Gastroesophageal sphincter (tissue), 4 donors: ENCODE measurements at regions not wholly inside any gene's neighbourhood (a gene's known extent, or its start where the extent isn't known, plus 50 kb on each side); places are given as distances from the start of the nearest gene placed in this dataset.

Experiments used
- ATAC-seq: fragments of 150-250 bp; one replicate; pipeline ENCODE4 v1.9.1; 2016; ENCODE audit warnings: mild to moderate bottlenecking, moderate library complexity
- H3K27ac ChIP-seq, 4 donors: fragments of 200-600 bp; sonication (generic) in 3 of 4; 1 replicate in 3 of 4; 2 replicates in 1 of 4; pipeline ENCODE4 v1.5.1; 2016 to 2019
- H3K27me3 ChIP-seq: fragments of 200-600 bp; sonication (generic); one replicate; pipeline ENCODE4 v1.5.1; 2019
- H3K36me3 ChIP-seq, 2 donors: fragments of 200-600 bp; sonication (generic); one replicate each; pipeline ENCODE4 v1.5.1; 2019; ENCODE audit warnings: control low read depth in 1 of 2
- H3K4me1 ChIP-seq, 3 donors: fragments of 200-600 bp; sonication (generic); 1 replicate in 2 of 3; 2 replicates in 1 of 3; pipeline ENCODE4 v1.5.1; 2016 to 2019; ENCODE audit warnings: control low read depth in 2 of 3
- H3K4me3 ChIP-seq, 2 donors: fragments of 200-600 bp; sonication (generic); one replicate each; pipeline ENCODE4 v1.5.1; 2019; ENCODE audit warnings: mild to moderate bottlenecking in 1 of 2, moderate library complexity in 1 of 2
- H3K9me3 ChIP-seq, 3 donors: fragments of 200-600 bp; sonication (generic); one replicate each; pipeline ENCODE4 v1.5.1; 2017 to 2019; ENCODE audit warnings: control low read depth in 2 of 3
- CTCF ChIP-seq, 4 experiments: fragments of 200-600 bp in 2 of 4; fragments of 450-650 bp in 2 of 4; sonication (generic) in 1 of 4; IDR thresholded peaks; one replicate each; pipeline ENCODE4 v1.5.1; 2017 to 2019; ENCODE audit warnings: antibody characterized with exemption in 4 of 4, mild to moderate bottlenecking in 2 of 4, moderate library complexity in 2 of 4
- EP300 ChIP-seq: sonication (generic); formaldehyde crosslinking; IDR thresholded peaks from one replicate; pipeline ENCODE4 v1.6.1; 2017; ENCODE audit warnings: antibody characterized with exemption, mild to moderate bottlenecking
- POLR2A ChIP-seq, 2 donors: fragments of 450-650 bp; IDR thresholded peaks; one replicate each; pipeline ENCODE4 v1.6.1; 2017; ENCODE audit warnings: antibody characterized with exemption in 2 of 2, mild to moderate bottlenecking in 2 of 2, moderate library complexity in 1 of 2
- POLR2AphosphoS5 ChIP-seq: sonication (generic); formaldehyde crosslinking; IDR thresholded peaks from one replicate; pipeline ENCODE4 v1.6.1; 2017; ENCODE audit warnings: antibody characterized with exemption
- WGBS, 2 donors: methylation state at CpG; one replicate each; pipeline ENCODE4 v1.1.5; 2018; ENCODE audit warnings: low coverage in 1 of 2; 5-methylcytosine and 5-hydroxymethylcytosine counted together

DNA sequence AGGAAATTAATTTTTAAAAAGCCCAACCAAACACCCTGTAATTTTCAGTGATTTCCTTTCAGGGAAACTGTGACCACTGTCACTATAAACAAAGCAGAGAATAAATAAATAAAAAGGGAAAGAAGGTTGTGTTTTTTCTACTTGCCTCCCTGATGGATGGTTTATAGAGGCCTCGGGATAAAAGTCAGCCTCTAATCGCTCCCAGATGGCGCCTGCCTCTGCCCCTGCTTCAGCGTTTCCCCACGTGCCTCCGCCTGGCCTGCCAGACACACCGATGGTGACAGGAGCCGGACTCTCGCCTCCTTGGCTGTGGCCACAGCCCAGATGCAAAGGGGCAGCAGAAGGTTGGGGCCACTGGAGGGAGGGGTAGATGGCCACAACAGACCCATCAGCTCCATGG is 327.7 kb downstream of the CDC5L start:
- TF ChIP-seq CTCF (IDR thresholded peaks at IDR 0.05) (no peak), EP300 (no peak), POLR2A (IDR thresholded peaks at IDR 0.05) (no peak), POLR2AphosphoS5 (no peak)
- WGBS, 2 donors: 47% methylated on average over 9 of the region's 9 CpGs; no CpG with 5 or more reads in 1 of the 2 donors
- ATAC-seq: no peak

DNA sequence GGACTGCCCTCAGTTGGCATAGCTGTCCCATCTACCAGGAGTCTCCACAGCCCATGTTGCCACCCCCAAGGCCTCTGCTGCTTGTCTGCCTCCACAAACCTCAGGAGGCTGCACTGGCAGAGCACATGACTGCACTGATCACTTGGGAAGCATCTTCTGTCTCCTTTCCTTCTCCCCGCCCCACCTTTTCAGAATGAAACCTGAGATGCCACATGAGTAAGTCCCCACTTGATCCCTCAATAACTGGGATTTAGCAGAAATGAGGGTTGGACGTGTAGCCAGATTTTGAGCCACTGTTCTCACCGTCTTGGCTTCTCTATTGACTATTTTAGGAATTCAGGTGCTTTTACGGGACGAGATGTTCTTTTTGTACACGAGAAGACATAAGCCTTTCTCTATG is 328.4 kb downstream of the CDC5L start:
- no peaks in the 10 kb centered on the region for H3K4me1 ChIP-seq
- no peak overlapping the region for H3K4me3 ChIP-seq
- no peak for TF ChIP-seq POLR2AphosphoS5
- TF ChIP-seq CTCF (IDR thresholded peaks at IDR 0.05): no peak
- TF ChIP-seq POLR2A (IDR thresholded peaks at IDR 0.05): no peak
- TF ChIP-seq EP300: no peak
- H3K27me3 ChIP-seq: no peaks in the 10 kb centered on the region
- no peak overlapping the region for H3K27ac ChIP-seq
- no peaks in the 10 kb centered on the region for H3K9me3 ChIP-seq
- 90% methylated on average over 5 of the region's 6 CpGs for WGBS, 2 donors
- no peak for ATAC-seq
- H3K36me3 ChIP-seq: no peaks in the 10 kb centered on the region

More for the DNA sequence above, 327.7 kb downstream of the CDC5L start:
- H3K27ac ChIP-seq: no peak overlapping the region
- H3K4me1 ChIP-seq: no peaks in the 10 kb centered on the region
- H3K36me3 ChIP-seq: no peaks in the 10 kb centered on the region
- no peak overlapping the region for H3K4me3 ChIP-seq
- H3K9me3 ChIP-seq: no peaks in the 10 kb centered on the region
- H3K27me3 ChIP-seq: no peaks in the 10 kb centered on the region

GRCh38 chr6:44717431-44717830 is 329.9 kb downstream of the CDC5L start:
- H3K27me3 ChIP-seq: no peaks in the 10 kb centered on the region
- no peak for ATAC-seq
- WGBS, 2 donors: 87 to 96% methylated on average over 2 of the region's 2 CpGs
- no peaks in the 10 kb centered on the region for H3K4me1 ChIP-seq
- H3K36me3 ChIP-seq: no peaks in the 10 kb centered on the region
- no peaks in the 10 kb centered on the region for H3K9me3 ChIP-seq
- no peak overlapping the region for H3K27ac ChIP-seq
- TF ChIP-seq POLR2A (IDR thresholded peaks at IDR 0.05) (no peak), EP300 (no peak), POLR2AphosphoS5 (no peak), CTCF (IDR thresholded peaks at IDR 0.05) (no peak)
- no peak overlapping the region for H3K4me3 ChIP-seq

GRCh38 chr6:44721954-44722578 is 334.6 kb downstream of the CDC5L start:
- 86 to 100% methylated on average over 2 of the region's 2 CpGs for WGBS, 2 donors
- no peak overlapping the region for H3K4me3 ChIP-seq
- no peaks in the 10 kb centered on the region for H3K36me3 ChIP-seq
- H3K9me3 ChIP-seq: no peaks in the 10 kb centered on the region
- TF ChIP-seq EP300 (no peak), POLR2AphosphoS5 (no peak), CTCF (IDR thresholded peaks at IDR 0.05) (no peak), POLR2A (IDR thresholded peaks at IDR 0.05) (no peak)
- no peak for ATAC-seq
- H3K27me3 ChIP-seq: no peaks in the 10 kb centered on the region
- no peaks in the 10 kb centered on the region for H3K4me1 ChIP-seq
- no peak overlapping the region for H3K27ac ChIP-seq

GRCh38 chr6:44722736-44723135 is 335.2 kb downstream of the CDC5L start:
- no peak for TF ChIP-seq POLR2A (IDR thresholded peaks at IDR 0.05)
- TF ChIP-seq CTCF (IDR thresholded peaks at IDR 0.05): no peak
- TF ChIP-seq POLR2AphosphoS5: no peak
- no peak for TF ChIP-seq EP300
- H3K9me3 ChIP-seq: no peaks in the 10 kb centered on the region
- ATAC-seq: no peak
- no peak overlapping the region for H3K4me3 ChIP-seq
- no peak overlapping the region for H3K27ac ChIP-seq
- no peaks in the 10 kb centered on the region for H3K4me1 ChIP-seq
- no peaks in the 10 kb centered on the region for H3K36me3 ChIP-seq
- 83 to 88% methylated on average over 1 of the region's 1 CpG for WGBS, 2 donors
- H3K27me3 ChIP-seq: no peaks in the 10 kb centered on the region
